ENCODE measurements at regions not wholly inside any gene's neighbourhood (a gene's known extent, or its start where the extent isn't known, plus 50 kb on each side); places are given as distances from the start of the nearest gene placed in this dataset.

DNA sequence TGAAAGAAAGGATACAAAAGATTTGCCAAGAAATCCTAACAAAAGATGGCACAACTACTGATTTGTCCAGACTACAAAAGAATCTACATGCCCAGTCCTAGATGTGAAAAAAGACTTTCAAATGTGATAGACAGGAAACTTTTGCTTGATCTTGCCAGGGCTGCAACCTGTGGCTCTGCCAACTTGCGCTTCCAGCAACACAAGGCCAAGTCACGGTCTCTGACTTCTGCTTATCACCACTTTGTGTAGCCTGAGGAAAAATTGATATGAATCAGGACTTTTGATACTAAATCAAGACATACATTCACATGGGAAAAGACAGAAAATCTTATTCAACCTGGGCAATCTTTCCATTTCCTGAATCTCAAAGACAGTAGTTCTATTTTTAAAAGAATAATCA, 366.0 kb downstream of the RAB38 start:
- TF ChIP-seq CTCF (IDR thresholded peaks at IDR 0.05 in 4 of 5, conservative IDR thresholded peaks at IDR 0.05 in 1 of 5) = no peak
- TF ChIP-seq POLR2A (IDR thresholded peaks at IDR 0.05) = no peak
